PC-9 (cell line): ENCODE measurements at regions not wholly inside any gene's neighbourhood (a gene's known extent, or its start where the extent isn't known, plus 50 kb on each side); places are given as distances from the start of the nearest gene placed in this dataset.

Experiments used
- CTCF ChIP-seq: fragments of 200-600 bp; sonication (generic); conservative IDR thresholded peaks from 2 replicates; pipeline ENCODE4 v1.6.1; 2017; ENCODE audit warnings: mixed run types, antibody characterized with exemption, mild to moderate bottlenecking, moderate library complexity
- EZH2 ChIP-seq: fragments of 200-600 bp; sonication (generic); IDR thresholded peaks from 2 replicates; pipeline ENCODE4 v1.8.0; 2017; ENCODE audit warnings: antibody characterized with exemption, low read depth

DNA sequence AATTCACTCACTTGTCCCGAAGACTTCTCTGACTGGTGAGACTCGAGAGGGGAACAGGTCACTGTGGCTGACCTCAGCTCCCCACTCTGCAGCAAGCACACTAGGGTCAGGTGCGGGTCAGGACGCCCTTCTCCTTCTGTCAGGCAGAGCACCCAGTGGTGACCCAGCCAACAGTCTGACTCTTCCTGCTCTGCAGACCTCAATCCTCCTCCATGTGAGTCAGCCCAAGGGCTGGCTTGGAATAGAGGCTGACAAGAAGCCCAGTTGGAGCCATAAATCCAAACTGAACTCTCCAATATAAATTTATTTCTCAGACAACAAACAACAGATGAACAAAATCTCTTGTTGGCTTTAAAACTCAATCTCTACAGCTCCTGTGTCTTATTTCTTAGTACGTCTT, 253.1 kb downstream of the SH3BP4 start:
- no peak for TF ChIP-seq CTCF
- TF ChIP-seq EZH2, result no peak
